ENCODE measurements at regions not wholly inside any gene's neighbourhood (a gene's known extent, or its start where the extent isn't known, plus 50 kb on each side); places are given as distances from the start of the nearest gene placed in this dataset.

DNA sequence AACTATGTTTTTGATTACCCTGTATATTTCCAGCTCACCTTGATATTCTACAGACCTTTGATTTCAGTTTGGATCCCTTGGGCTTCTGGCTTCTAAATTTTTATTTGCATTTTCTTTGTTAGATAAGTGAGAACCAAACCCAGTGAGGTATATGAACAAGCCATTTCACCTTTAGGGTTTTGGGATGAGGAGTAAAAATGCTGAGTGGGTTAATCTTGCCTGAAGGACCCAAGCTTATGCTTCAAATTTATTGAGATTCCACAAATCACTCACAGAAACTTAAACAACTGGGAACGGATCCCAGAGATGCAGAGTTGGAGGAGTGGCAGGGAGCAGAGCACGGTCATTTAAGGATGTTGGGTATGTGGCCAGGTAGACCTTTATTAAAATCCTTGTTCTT lies 263.3 kb upstream of the BMP2 start:
- POLR2A ChIA-PET, result no interaction called here
- no peak for ATAC-seq
- BruUV-seq (replicated peaks), result no TSS peak
- CTCF ChIA-PET (ENCODE audit: low intra/inter-chr PET ratio, low total read pairs), result no interaction called here
- intact Hi-C loops (cut with micrococcal nuclease; ENCODE audit: unreplicated experiment) (no loop called here), in situ Hi-C loops (cut with HindIII; ENCODE audit: extremely low pct_ligation_motif_present, low pct_unique_long_range_greater_than_20kb) (no loop called here)
- Histone ChIP-seq H4K20me1 (ENCODE audit: insufficient read depth, low read length) (no peaks in the 10 kb centered on the region), H2AFZ (ENCODE audit: low read length) (no peak overlapping the region), H3K27ac (ENCODE audit: extremely low read length, insufficient read depth, low read length) (no peak overlapping the region), H3K9me3 (ENCODE audit: low read length) (no peaks in the 10 kb centered on the region; the same call in 1 of the 2 replicates), H3K4me3 (replicated peaks in 1 of 3; ENCODE audit: insufficient read depth in 1 of 3, low read depth in 2 of 3, low read length in 3 of 3) (no peak overlapping the region), H3K27me3 (ENCODE audit: control insufficient read depth in 1 of 2, insufficient read depth in 2 of 2, low read length in 2 of 2) (no peaks in the 10 kb centered on the region), H3K79me2 (ENCODE audit: insufficient read depth, low read length) (no peaks in the 10 kb centered on the region), H3K4me1 (ENCODE audit: insufficient read depth, low read length) (no peaks in the 10 kb centered on the region), H3K9ac (ENCODE audit: insufficient read depth, low read depth, low read length) (no peak overlapping the region), H3K36me3 (replicated peaks in 1 of 2; ENCODE audit: control insufficient read depth in 1 of 2, insufficient read depth in 2 of 2, low read length in 2 of 2) (no peaks in the 10 kb centered on the region), H3K4me2 (ENCODE audit: low read depth, low read length) (no peak overlapping the region)
- no peak for DNase-seq (ENCODE audit: low spot score)
- 13% methylated on average over 2 of the region's 2 CpGs for WGBS (ENCODE audit: low lambda C conversion rate)
- no peak for TF ChIP-seq ZNF883 (CRISPR knock-in tag; IDR thresholded peaks at IDR 0.05; ENCODE audit: not compliant biosample characterization)
- peak; percentile 85 to 93 for TF ChIP-seq MAFK (conservative IDR thresholded peaks at IDR 0.05 in 1 of 2, IDR thresholded peaks at IDR 0.05 in 1 of 2; ENCODE audit: low read length in 2 of 2)
- no peak for TF ChIP-seq CEBPG (CRISPR knock-in tag; IDR thresholded peaks at IDR 0.05)
- TF ChIP-seq ZNF335 (CRISPR knock-in tag; IDR thresholded peaks at IDR 0.05), result no peak
- no peak for TF ChIP-seq ZNF704 (CRISPR knock-in tag; IDR thresholded peaks at IDR 0.05; ENCODE audit: borderline replicate concordance)
- TF ChIP-seq ARID2 (CRISPR knock-in tag; IDR thresholded peaks at IDR 0.05; ENCODE audit: borderline replicate concordance), result no peak
- TF ChIP-seq MAFF (IDR thresholded peaks at IDR 0.05; ENCODE audit: low read depth, low read length), result peak; percentile 89
- no peak for TF ChIP-seq ARNT2 (CRISPR knock-in tag; IDR thresholded peaks at IDR 0.05; ENCODE audit: low read depth)
- no peak for TF ChIP-seq ZNF468 (CRISPR knock-in tag; IDR thresholded peaks at IDR 0.05)
- TF ChIP-seq TCF12 (IDR thresholded peaks at IDR 0.05), result no peak
- TF ChIP-seq TCF12 (CRISPR knock-in tag; IDR thresholded peaks at IDR 0.05), result no peak
- TF ChIP-seq ZBTB21 (CRISPR knock-in tag; IDR thresholded peaks at IDR 0.05), result no peak
- TF ChIP-seq ZNF441 (CRISPR knock-in tag; IDR thresholded peaks at IDR 0.05; ENCODE audit: borderline replicate concordance), result no peak
- FAIRE-seq, result no peak
